ENCODE measurements at regions not wholly inside any gene's neighbourhood (a gene's known extent, or its start where the extent isn't known, plus 50 kb on each side); places are given as distances from the start of the nearest gene placed in this dataset.

DNA sequence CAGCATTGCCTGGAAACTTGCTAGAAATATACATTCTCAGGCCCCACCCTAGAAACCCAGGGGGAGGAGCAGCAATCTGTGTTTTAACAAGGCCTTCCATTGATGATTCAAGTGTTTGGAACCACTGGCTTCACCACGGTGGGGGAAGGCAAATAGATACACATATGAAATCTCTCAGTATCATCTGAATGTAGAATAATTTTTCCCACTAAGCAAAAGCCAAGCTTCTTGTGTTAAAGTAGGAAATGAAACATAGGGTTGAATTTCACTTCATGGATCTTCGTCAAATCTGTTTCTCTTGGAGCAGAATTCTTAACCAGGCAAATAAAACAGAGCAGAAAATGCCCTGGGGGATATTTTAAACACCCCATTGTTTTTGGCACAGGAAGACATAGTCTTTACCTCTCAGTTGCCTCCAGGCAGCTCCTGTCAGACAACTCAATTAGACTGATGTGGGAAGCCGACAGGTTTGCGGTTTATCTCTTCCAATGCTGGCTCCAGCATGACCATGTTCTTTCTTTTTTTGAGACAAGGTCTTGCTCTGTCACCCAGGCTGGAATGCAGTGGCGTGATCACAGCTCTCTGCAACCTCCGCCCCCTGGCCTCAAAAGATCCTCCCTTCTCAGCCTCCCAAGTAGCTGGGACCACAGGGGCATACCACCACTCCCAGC lies 213.0 kb downstream of the FOXO1 start:
- Histone ChIP-seq H3K36me3 (replicated peaks in 1 of 2; ENCODE audit: control insufficient read depth in 2 of 2, insufficient read depth in 2 of 2, low read length in 2 of 2) (no peaks in the 10 kb centered on the region), H3K27ac (replicated peaks; ENCODE audit: low read length) (no peak overlapping the region), H3K9ac (ENCODE audit: low read depth, low read length, poor library complexity) (no peak overlapping the region), H3K4ac (ENCODE audit: low read length) (no peak overlapping the region), H3K23ac (ENCODE audit: low read depth, low read length, poor library complexity) (no peak overlapping the region), H3K4me1 (ENCODE audit: control insufficient read depth in 2 of 2, insufficient read depth in 1 of 2, low read depth in 1 of 2, low read length in 2 of 2) (peaks cover 0 to 4% of the 10 kb centered on the region in 2 donors), H2BK5ac (ENCODE audit: low read length) (no peak overlapping the region), H3K18ac (ENCODE audit: low read length) (no peak overlapping the region), H4K8ac (ENCODE audit: low read depth, low read length) (no peak overlapping the region), H2AFZ (ENCODE audit: low read length) (no peak overlapping the region), H3K9me3 (replicated peaks in 1 of 2; ENCODE audit: control insufficient read depth in 2 of 2, insufficient read depth in 1 of 2, low read depth in 1 of 2, low read length in 2 of 2) (peaks cover 4 to 9% of the 10 kb centered on the region in 2 donors), H3K79me1 (ENCODE audit: low read depth, low read length) (no peaks in the 10 kb centered on the region), H3K4me2 (ENCODE audit: insufficient read depth, low read length, poor library complexity, severe bottlenecking) (no peak overlapping the region), H3K27me3 (ENCODE audit: control insufficient read depth in 3 of 3, insufficient read depth in 3 of 3, low read depth in 1 of 3, low read length in 3 of 3) (peaks cover 0 to 2% (median 0%) of the 10 kb centered on the region in 3 experiments), H4K91ac (ENCODE audit: low read depth, low read length, poor library complexity) (no peak overlapping the region), H2BK15ac (ENCODE audit: low read length) (no peak overlapping the region), H2BK120ac (ENCODE audit: low read depth, low read length) (no peak overlapping the region), H3K4me3 (ENCODE audit: low read length in 2 of 2) (no peak overlapping the region), H3K14ac (ENCODE audit: low read length) (no peak overlapping the region), H2AK5ac (ENCODE audit: low read depth, low read length) (no peak overlapping the region), H2BK12ac (ENCODE audit: low read length) (no peak overlapping the region)
- no peak for DNase-seq (ENCODE audit: low spot score)
- WGBS, 2 donors (ENCODE audit: extremely low coverage in 2 of 2, insufficient read length in 2 of 2, insufficient replicate concordance in 1 of 2): no CpG with 5 or more reads among the region's 6 CpGs

GRCh38 chr13:40456397-40456953 lies 210.0 kb downstream of the FOXO1 start:
- H3K4me1 ChIP-seq (ENCODE audit: control insufficient read depth in 2 of 2, insufficient read depth in 1 of 2, low read depth in 1 of 2, low read length in 2 of 2): peaks cover 0 to 4% of the 10 kb centered on the region in 2 donors
- H3K36me3 ChIP-seq (replicated peaks in 1 of 2; ENCODE audit: control insufficient read depth in 2 of 2, insufficient read depth in 2 of 2, low read length in 2 of 2): no peaks in the 10 kb centered on the region
- H3K14ac ChIP-seq (ENCODE audit: low read length): no peak overlapping the region
- H2BK15ac ChIP-seq (ENCODE audit: low read length): no peak overlapping the region
- H3K18ac ChIP-seq (ENCODE audit: low read length): peak overlapping the region; percentile 24
- H3K79me1 ChIP-seq (ENCODE audit: low read depth, low read length): no peaks in the 10 kb centered on the region
- no peak for DNase-seq (ENCODE audit: low spot score)
- WGBS, 2 donors (ENCODE audit: extremely low coverage in 2 of 2, insufficient read length in 2 of 2, insufficient replicate concordance in 1 of 2): no CpG with 5 or more reads among the region's 3 CpGs
- no peak overlapping the region for H4K8ac ChIP-seq (ENCODE audit: low read depth, low read length)
- no peak overlapping the region for H3K9ac ChIP-seq (ENCODE audit: low read depth, low read length, poor library complexity)
- H2BK5ac ChIP-seq (ENCODE audit: low read length): no peak overlapping the region
- peaks cover 0 to 7% of the 10 kb centered on the region in 2 donors for H3K9me3 ChIP-seq (replicated peaks in 1 of 2; ENCODE audit: control insufficient read depth in 2 of 2, insufficient read depth in 1 of 2, low read depth in 1 of 2, low read length in 2 of 2)
- H3K23ac ChIP-seq (ENCODE audit: low read depth, low read length, poor library complexity): no peak overlapping the region
- no peak overlapping the region for H4K91ac ChIP-seq (ENCODE audit: low read depth, low read length, poor library complexity)
- H3K4me3 ChIP-seq (ENCODE audit: low read length in 2 of 2): no peak overlapping the region
- peaks cover 0 to 2% (median 0%) of the 10 kb centered on the region in 3 experiments for H3K27me3 ChIP-seq (ENCODE audit: control insufficient read depth in 3 of 3, insufficient read depth in 3 of 3, low read depth in 1 of 3, low read length in 3 of 3)
- H3K4ac ChIP-seq (ENCODE audit: low read length): no peak overlapping the region
- no peak overlapping the region for H3K4me2 ChIP-seq (ENCODE audit: insufficient read depth, low read length, poor library complexity, severe bottlenecking)
- no peak overlapping the region for H2BK120ac ChIP-seq (ENCODE audit: low read depth, low read length)
- no peak overlapping the region for H2BK12ac ChIP-seq (ENCODE audit: low read length)
- H2AK5ac ChIP-seq (ENCODE audit: low read depth, low read length): peak overlapping the region; percentile 5
- H3K27ac ChIP-seq (replicated peaks; ENCODE audit: low read length): no peak overlapping the region
- H2AFZ ChIP-seq (ENCODE audit: low read length): no peak overlapping the region

DNA sequence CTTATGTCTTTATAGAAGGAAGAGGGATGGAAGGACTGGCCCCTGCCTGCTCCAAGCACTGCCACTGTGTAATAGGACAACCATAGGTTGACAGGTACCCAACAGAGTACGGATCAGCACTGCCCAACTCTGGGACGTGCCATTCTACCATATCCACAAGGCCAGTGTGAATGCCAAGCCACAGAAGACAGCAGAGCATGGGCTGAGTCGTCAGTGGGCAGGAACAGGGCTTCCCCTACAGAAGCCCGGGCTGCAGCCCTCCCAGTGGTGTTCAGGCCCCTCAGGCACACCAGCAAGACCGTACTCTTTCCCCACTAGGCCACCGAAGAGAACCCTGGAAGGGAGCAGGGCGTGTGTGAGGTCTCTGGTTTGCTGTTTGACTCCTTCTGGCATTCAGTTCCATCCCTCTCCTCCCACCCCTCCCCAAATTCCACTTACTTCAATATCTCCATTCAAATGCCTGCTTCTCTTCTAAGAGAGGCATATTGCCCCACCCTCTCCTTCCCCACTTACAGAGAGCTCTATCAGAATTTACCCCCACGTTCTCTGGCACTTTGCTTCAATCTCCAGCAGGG lies 209.4 kb downstream of the FOXO1 start:
- Histone ChIP-seq H3K4me1 (ENCODE audit: control insufficient read depth in 2 of 2, insufficient read depth in 1 of 2, low read depth in 1 of 2, low read length in 2 of 2) (peaks cover 0 to 4% of the 10 kb centered on the region in 2 donors), H3K36me3 (replicated peaks in 1 of 2; ENCODE audit: control insufficient read depth in 2 of 2, insufficient read depth in 2 of 2, low read length in 2 of 2) (no peaks in the 10 kb centered on the region), H2BK5ac (ENCODE audit: low read length) (no peak overlapping the region), H3K79me1 (ENCODE audit: low read depth, low read length) (no peaks in the 10 kb centered on the region), H2AFZ (ENCODE audit: low read length) (no peak overlapping the region), H2BK15ac (ENCODE audit: low read length) (no peak overlapping the region), H3K4me2 (ENCODE audit: insufficient read depth, low read length, poor library complexity, severe bottlenecking) (no peak overlapping the region), H4K8ac (ENCODE audit: low read depth, low read length) (no peak overlapping the region), H3K23ac (ENCODE audit: low read depth, low read length, poor library complexity) (no peak overlapping the region), H3K27ac (replicated peaks; ENCODE audit: low read length) (no peak overlapping the region), H3K4ac (ENCODE audit: low read length) (no peak overlapping the region), H2BK12ac (ENCODE audit: low read length) (no peak overlapping the region), H4K91ac (ENCODE audit: low read depth, low read length, poor library complexity) (no peak overlapping the region), H2BK120ac (ENCODE audit: low read depth, low read length) (no peak overlapping the region), H2AK5ac (ENCODE audit: low read depth, low read length) (no peak overlapping the region), H3K14ac (ENCODE audit: low read length) (no peak overlapping the region), H3K18ac (ENCODE audit: low read length) (peak overlapping the region; percentile 59), H3K9ac (ENCODE audit: low read depth, low read length, poor library complexity) (no peak overlapping the region), H3K4me3 (ENCODE audit: low read length in 2 of 2) (no peak overlapping the region), H3K27me3 (ENCODE audit: control insufficient read depth in 3 of 3, insufficient read depth in 3 of 3, low read depth in 1 of 3, low read length in 3 of 3) (peaks cover 0 to 2% (median 0%) of the 10 kb centered on the region in 3 experiments), H3K9me3 (replicated peaks in 1 of 2; ENCODE audit: control insufficient read depth in 2 of 2, insufficient read depth in 1 of 2, low read depth in 1 of 2, low read length in 2 of 2) (peaks cover 0 to 7% of the 10 kb centered on the region in 2 donors)
- WGBS, 2 donors (ENCODE audit: extremely low coverage in 2 of 2, insufficient read length in 2 of 2, insufficient replicate concordance in 1 of 2): no CpG with 5 or more reads among the region's 8 CpGs
- DNase-seq (ENCODE audit: low spot score): no peak

- H3K4me1 ChIP-seq (ENCODE audit: control insufficient read depth in 2 of 2, insufficient read depth in 1 of 2, low read depth in 1 of 2, low read length in 2 of 2): peaks cover 0 to 4% of the 10 kb centered on the region in 2 donors
- no CpG with 5 or more reads among the region's 12 CpGs for WGBS, 2 donors (ENCODE audit: extremely low coverage in 2 of 2, insufficient read length in 2 of 2, insufficient replicate concordance in 1 of 2)
- H3K9me3 ChIP-seq (replicated peaks in 1 of 2; ENCODE audit: control insufficient read depth in 2 of 2, insufficient read depth in 1 of 2, low read depth in 1 of 2, low read length in 2 of 2): peaks cover 0 to 7% of the 10 kb centered on the region in 2 donors
- H3K4ac ChIP-seq (ENCODE audit: low read length): no peak overlapping the region
- DNase-seq (ENCODE audit: low spot score): no peak
- H3K27me3 ChIP-seq (ENCODE audit: control insufficient read depth in 3 of 3, insufficient read depth in 3 of 3, low read depth in 1 of 3, low read length in 3 of 3): peaks cover 0 to 2% (median 0%) of the 10 kb centered on the region in 3 experiments
- H2AFZ ChIP-seq (ENCODE audit: low read length): no peak overlapping the region
- no peaks in the 10 kb centered on the region for H3K79me1 ChIP-seq (ENCODE audit: low read depth, low read length)
- no peak overlapping the region for H3K4me2 ChIP-seq (ENCODE audit: insufficient read depth, low read length, poor library complexity, severe bottlenecking)
- no peak overlapping the region for H3K14ac ChIP-seq (ENCODE audit: low read length)
- no peak overlapping the region for H2BK120ac ChIP-seq (ENCODE audit: low read depth, low read length)
- no peak overlapping the region for H3K4me3 ChIP-seq (ENCODE audit: low read length in 2 of 2)
- no peaks in the 10 kb centered on the region for H3K36me3 ChIP-seq (replicated peaks in 1 of 2; ENCODE audit: control insufficient read depth in 2 of 2, insufficient read depth in 2 of 2, low read length in 2 of 2)
- H2BK15ac ChIP-seq (ENCODE audit: low read length): no peak overlapping the region
- H3K23ac ChIP-seq (ENCODE audit: low read depth, low read length, poor library complexity): no peak overlapping the region
- H3K18ac ChIP-seq (ENCODE audit: low read length): no peak overlapping the region
- no peak overlapping the region for H4K8ac ChIP-seq (ENCODE audit: low read depth, low read length)
- no peak overlapping the region for H3K27ac ChIP-seq (replicated peaks; ENCODE audit: low read length)
- H2AK5ac ChIP-seq (ENCODE audit: low read depth, low read length): no peak overlapping the region
- H2BK12ac ChIP-seq (ENCODE audit: low read length): no peak overlapping the region
- no peak overlapping the region for H3K9ac ChIP-seq (ENCODE audit: low read depth, low read length, poor library complexity)
- no peak overlapping the region for H2BK5ac ChIP-seq (ENCODE audit: low read length)
- H4K91ac ChIP-seq (ENCODE audit: low read depth, low read length, poor library complexity): no peak overlapping the region
These were observed 208.3 kb downstream of the FOXO1 start for GRCh38 chr13:40457929-40458719.

Measured in neuronal stem cell (in vitro differentiated cells).